HepG2 (cell line): ENCODE measurements at regions not wholly inside any gene's neighbourhood (a gene's known extent, or its start where the extent isn't known, plus 50 kb on each side); places are given as distances from the start of the nearest gene placed in this dataset.

Source experiments
- ARID3A ChIP-seq: IDR thresholded peaks from 2 replicates; pipeline ENCODE4 v1.6.1; 2012; ENCODE audit warnings: low read depth, low read length, improper control_type of control experiment
- EP300 ChIP-seq, 3 experiments: sonication (generic) in 1 of 3; formaldehyde crosslinking in 1 of 3; IDR thresholded peaks; 2 replicates each; pipeline versions ENCODE4 v1.5.1 to v1.6.1; 2011 to 2020; ENCODE audit warnings: low read depth in 2 of 3, low read length in 2 of 3, borderline replicate concordance in 1 of 3, improper control_type of control experiment in 1 of 3, mild to moderate bottlenecking in 1 of 3, missing genetic modification reagents in 1 of 3, moderate library complexity in 1 of 3
- TGIF2 ChIP-seq: IDR thresholded peaks from 2 replicates; pipeline ENCODE4 v1.6.1; 2016; ENCODE audit warnings: control low read depth, missing compliant biosample characterization
- ZBTB7B ChIP-seq: sonication (generic); formaldehyde crosslinking; IDR thresholded peaks from 2 replicates; pipeline ENCODE4 v1.4.0; 2020; ENCODE audit warnings: missing genetic modification reagents

DNA sequence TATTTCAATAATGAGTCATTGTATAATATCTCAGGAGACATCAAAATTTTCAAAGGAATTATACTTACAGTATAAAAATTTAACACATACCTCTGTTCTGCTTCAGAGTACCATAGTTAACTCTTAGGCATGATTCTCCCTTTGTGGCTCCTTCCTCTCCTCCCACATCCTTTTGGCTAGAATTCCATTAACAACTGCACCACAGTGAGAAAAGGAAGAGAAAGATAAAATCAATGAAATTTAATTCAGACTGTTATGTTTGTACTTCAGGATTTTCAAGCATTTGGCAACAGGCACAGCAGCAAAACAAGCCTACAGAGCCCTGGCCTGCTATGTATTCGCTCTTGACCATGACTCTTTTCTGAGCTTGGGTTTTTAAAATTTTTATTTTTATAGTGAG is 57.2 kb upstream of the SGIP1 start:
- TF ChIP-seq TGIF2 (CRISPR knock-in tag) (no peak), ZBTB7B (CRISPR knock-in tag) (no peak), EP300 (IDR thresholded peaks at IDR 0.05; ENCODE audit: low read depth in 2 of 2, low read length in 2 of 2) (no peak), EP300 (CRISPR knock-in tag; IDR thresholded peaks at IDR 0.05; ENCODE audit: borderline replicate concordance) (no peak), ARID3A (no peak)
